ENCODE measurements at regions not wholly inside any gene's neighbourhood (a gene's known extent, or its start where the extent isn't known, plus 50 kb on each side); places are given as distances from the start of the nearest gene placed in this dataset.

DNA sequence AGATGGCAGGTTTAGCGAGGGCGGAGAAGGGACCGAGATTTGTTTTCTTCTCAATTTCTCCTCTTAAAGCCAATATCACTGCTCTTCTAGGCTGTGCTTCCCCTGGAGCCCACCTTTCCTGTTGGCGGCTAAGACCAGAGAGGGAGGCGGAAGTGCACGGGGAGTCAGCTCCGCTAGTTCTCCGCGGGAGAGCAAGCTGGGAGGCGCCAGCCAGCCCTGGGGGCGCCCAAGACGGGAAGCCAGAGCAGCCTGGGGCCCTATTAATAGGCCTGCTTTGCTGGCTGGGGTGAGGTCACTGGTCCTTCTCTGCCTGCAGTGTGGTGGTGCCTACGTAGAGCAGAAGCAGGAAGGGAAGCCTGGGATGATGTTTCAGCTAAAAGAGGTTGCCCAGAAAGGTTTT lies 61.6 kb downstream of the LSM5 start:
- DNase-seq (ENCODE audit: low spot score), result no peak

DNA sequence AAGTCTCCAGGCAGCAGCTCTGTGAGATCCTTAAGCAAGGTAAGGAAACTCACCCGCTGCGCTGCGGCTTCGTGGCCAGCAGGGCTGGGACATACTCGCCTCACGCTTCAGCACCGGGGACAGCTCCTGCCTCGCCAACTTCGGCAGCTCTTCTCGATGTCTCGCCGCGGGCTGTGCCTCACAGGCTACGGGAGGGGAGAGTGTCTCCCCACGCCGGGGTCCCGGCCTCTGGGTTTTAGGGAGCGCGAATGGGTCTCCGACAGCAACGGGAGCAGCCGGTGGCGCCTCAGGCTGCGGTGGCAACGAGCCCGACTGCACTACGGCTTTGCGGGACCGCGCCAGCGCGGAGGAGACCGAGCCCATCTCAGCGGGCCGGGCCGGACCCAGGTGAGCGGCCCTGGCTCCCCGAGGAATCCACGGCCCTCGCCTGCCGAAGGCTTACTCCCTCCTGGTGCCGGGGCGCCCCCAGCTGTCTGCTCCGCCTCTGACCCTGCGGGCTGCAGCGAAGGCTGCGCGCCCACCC lies 62.4 kb downstream of the LSM5 start:
- peak; percentile 59 for DNase-seq (ENCODE audit: low spot score)

DNA sequence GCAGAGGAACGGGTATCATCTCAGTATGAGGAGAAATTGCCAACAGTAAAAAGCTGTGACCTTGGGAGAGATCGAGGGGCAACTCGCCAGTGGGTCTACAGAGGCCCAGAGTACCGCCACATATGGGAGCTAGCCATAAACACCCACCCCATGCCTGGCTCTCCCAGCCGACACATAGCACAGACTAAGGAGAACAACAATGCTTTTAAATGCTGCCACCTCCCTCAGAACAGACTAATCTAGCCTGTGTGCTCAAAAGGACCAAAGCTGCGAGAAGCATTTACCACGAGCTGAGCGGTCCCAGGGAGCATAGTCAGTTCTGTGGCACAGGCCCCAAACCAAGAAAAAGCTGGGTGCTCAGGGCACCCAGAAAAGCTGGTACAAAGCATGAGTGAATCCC lies 73.3 kb downstream of the LSM5 start:
- DNase-seq (ENCODE audit: low spot score), result no peak

GRCh38 chr7:32415936-32416335 lies 74.2 kb downstream of the LSM5 start:
- no peak for DNase-seq (ENCODE audit: low spot score)

DNA sequence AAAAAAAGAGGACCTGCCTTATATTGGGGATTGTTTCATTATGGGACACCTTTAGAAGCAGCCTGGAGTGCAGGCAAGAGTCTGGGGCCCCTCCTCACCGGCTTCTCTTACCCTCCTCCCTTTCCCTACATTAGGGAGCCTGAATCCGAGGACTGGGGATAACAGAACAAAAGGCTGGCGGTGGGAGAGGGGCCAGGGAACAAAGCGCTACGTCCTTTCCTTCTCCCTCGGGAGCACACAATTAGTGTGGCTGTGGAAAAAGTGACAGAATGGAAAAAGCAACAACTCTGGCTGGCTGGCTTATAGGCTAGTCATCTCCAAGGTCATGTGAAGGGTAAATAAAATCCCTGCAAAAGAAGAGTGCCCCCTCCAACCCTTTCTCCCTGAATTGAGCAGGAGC lies 74.7 kb downstream of the LSM5 start:
- no peak for DNase-seq (ENCODE audit: low spot score)

DNA sequence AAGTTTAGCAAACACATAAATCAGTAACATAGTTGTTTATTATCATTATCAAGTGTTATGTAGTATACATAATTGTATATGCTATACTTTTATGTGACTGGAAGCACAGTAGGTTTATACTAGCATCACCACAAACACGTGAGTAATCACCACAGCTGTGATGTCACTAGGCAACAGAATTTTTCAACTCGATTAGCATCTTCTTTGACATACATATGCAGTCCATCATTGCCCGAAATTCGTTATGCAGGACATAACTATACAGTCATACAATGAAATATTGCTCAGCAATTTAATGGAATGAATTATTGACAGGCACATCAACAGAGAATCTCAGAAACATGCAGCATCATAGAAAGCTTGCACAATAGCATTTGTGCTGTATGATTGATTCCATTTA lies 77.7 kb downstream of the LSM5 start:
- no peak for DNase-seq (ENCODE audit: low spot score)

GRCh38 chr7:32410545-32410944 lies 79.6 kb downstream of the LSM5 start:
- no peak for DNase-seq (ENCODE audit: low spot score)

- DNase-seq (ENCODE audit: low spot score), result no peak
These were observed 83.8 kb downstream of the LSM5 start for GRCh38 chr7:32406386-32406785.

DNA sequence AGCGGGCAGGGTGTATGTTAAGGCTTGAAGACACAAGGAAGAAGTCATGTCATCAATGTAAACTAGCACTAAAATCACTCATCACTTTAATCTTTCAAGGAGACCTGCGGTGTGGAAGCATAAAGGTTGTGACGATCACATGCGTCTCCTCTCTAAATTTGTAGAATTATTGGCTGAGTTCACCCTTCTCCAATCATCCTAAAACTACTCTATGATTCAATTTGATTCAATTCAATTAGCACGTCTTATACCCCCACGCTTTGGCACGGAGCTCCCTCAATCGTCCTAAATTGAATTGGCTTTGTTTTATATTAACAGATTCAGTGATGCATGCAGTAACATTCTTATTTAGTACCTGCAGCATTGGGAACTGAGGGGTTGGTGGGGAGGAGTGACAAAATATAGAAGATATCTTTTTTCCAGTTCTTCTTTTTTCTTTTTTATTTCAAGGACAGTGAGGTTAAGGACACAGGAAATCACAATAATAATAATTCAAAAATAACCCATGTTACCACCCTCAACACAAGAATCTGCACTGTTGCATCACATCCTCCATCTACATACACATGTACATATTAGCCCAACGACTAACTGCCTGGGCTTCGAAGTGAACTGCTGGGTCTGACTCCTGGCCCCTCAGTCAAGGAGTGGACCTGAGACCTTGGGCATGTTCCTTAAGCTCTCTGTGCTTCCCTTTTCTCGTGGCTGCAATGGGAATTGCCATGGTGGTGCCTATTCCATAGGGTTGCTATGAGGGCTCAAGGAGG lies 86.5 kb downstream of the LSM5 start:
- DNase-seq (ENCODE audit: low spot score), result no peak

GRCh38 chr7:32400676-32401075 lies 89.5 kb downstream of the LSM5 start:
- no peak for DNase-seq (ENCODE audit: low spot score)

- DNase-seq (ENCODE audit: low spot score), result no peak
These were observed 90.9 kb downstream of the LSM5 start for GRCh38 chr7:32399311-32399710.

DNA sequence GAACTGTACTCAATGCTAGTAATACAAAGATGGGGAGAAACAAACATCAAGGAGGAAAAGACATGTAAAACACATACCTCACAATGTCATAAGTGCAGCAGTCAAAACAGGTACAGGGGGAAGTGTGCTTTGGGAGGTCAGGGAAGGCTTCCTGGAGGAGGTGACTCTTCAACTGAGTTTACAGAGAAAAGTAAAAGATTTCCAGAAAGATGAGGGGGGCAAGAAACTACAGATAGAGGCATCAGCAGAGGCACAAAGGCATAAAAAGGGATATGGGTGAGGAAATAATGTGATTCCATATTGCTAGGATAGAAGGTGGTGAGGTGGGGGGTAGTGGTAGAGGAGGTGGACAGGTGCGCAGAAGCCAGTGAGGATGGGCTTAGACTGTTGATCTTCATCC lies 95.0 kb downstream of the LSM5 start:
- DNase-seq (ENCODE audit: low spot score), result no peak

GRCh38 chr7:32393861-32394260 lies 96.3 kb downstream of the LSM5 start:
- DNase-seq (ENCODE audit: low spot score), result no peak

DNA sequence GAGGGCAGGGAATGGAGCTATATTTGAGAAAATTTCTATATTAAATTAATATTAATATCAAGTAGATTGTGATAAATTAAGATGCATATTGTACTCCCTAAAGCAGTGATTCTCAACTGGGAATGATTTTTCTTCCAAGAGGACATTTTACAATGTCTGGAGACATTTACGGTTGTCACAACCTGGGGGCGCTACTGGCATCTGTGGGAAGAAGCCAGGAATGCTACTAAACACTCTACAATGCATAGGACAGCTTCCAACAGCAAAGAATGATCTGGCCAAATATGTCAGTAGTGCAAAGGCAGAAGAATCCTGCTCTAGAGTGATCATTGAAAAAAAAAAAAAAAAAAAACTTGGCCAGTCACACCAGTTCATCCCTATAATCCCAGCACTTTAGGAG lies 100.0 kb downstream of the LSM5 start:
- no peak for DNase-seq (ENCODE audit: low spot score)

- DNase-seq (ENCODE audit: low spot score), result no peak
These were observed 104.7 kb downstream of the LSM5 start for GRCh38 chr7:32385316-32385956.

- DNase-seq (ENCODE audit: low spot score), result no peak
These were observed 109.1 kb downstream of the LSM5 start for GRCh38 chr7:32381024-32381601.

- no peak for DNase-seq (ENCODE audit: low spot score)
These were observed 110.6 kb downstream of the LSM5 start for GRCh38 chr7:32379510-32380112.

GRCh38 chr7:32378988-32379387 lies 111.2 kb downstream of the LSM5 start:
- no peak for DNase-seq (ENCODE audit: low spot score)

- no peak for DNase-seq (ENCODE audit: low spot score)
These were observed 125.6 kb downstream of the LSM5 start for GRCh38 chr7:32364581-32364980.

DNA sequence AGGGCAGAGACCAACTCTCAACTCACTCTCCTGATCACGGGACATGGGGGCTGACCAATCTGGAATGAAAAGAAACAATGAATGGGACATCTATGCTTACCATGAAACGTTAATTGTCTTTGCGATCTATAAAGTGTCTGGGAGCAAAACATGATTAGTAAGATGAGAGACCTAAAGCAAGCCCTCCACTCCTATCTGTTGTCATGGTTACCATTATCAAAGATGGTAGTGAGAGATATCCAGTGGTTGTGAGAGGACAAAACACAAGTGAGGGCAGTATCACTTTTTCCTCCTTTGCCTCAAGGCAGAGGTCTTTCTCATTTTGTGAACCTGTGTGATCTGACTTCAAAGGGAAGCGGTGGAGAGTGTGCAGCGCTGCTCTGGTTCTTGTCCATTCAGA lies 130.1 kb downstream of the LSM5 start:
- no peak for DNase-seq (ENCODE audit: low spot score)

- no peak for DNase-seq (ENCODE audit: low spot score)
These were observed 132.5 kb downstream of the LSM5 start for GRCh38 chr7:32357535-32358277.

GRCh38 chr7:32347244-32347828 lies 142.8 kb downstream of the LSM5 start:
- no peak for DNase-seq (ENCODE audit: low spot score)

Measured in ureter (tissue), 1 donor.